ENCODE measurements at regions not wholly inside any gene's neighbourhood (a gene's known extent, or its start where the extent isn't known, plus 50 kb on each side); places are given as distances from the start of the nearest gene placed in this dataset.

DNA sequence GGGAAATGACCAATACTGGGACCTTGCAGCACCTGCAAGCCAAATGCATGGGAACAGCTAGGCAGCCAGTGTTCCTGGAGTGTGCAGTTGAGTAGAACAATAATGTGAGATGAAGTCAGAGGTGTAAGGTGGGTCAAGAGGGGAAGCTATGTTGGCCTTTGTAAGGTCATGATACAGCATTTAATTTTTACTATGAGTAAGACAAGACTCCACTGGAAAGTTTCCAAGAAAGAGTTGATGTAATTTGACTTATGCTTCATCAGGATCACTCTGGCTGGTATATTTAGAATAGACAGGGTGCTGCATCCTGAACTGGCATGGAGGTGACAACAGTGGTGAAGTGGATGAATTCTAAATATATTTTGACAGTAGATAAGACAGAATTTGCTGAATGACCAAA lies 744.8 kb downstream of the KCTD16 start:
- no peak for DNase-seq

DNA sequence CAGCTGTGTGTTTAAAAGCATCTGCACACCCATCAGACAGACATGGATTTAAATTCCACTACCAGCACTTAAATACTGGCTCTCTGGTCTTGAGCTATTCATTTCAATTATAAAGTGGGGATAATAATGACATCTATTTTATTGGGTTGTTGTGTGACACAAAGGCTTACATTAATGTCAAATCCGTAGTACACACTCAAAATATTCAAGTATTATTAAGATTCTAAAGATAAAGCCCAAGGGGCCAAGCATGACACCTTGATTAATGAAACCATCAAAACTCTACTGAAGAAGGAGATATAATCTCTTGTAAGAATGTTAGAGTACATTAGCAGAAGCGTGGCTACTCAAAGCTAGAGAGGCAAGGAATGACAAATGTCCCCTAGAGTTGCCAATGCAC lies 743.0 kb downstream of the KCTD16 start:
- DNase-seq: no peak

- no peak for DNase-seq
Observed at GRCh38 chr5:144896473-144896872, 725.8 kb downstream of the KCTD16 start.

DNA sequence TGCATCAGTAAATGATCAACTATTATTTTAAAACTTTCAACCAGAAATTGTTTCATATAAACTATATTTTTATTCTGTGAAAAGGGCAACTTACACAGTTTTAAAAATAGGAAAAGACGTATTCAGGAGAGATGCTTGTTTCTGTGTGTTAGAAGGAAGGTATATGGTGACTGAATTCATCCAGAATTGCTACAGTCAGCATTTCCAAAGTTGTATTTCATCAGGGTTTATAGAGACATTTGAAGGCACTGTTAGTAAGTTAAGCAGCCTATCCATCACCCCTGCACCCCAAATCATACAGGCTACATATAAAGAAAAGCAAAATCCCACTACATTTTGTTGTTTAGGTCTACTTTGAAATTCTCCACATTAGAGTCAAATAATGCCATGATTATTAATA lies 716.0 kb downstream of the KCTD16 start:
- no peak for DNase-seq

GRCh38 chr5:144882739-144883283 lies 712.1 kb downstream of the KCTD16 start:
- DNase-seq: no peak

DNA sequence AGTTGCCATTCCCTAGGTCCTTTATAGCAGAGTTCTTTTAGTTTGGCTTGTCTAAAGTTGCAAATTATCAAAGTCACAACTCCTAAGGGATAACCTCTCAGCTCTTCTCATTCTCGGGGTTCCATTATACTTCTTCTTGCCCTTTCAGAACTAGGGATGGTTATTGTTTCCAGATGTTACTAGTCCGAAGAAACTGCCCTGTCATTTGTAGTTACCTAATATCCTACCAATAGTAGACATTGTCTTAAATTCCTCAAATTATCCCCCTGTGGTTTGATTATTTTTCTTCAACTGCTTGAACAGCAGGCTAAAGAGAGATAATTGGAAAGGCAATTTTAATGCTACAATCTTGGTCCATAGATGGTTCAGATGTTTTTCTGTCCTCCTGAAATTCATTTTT lies 709.8 kb downstream of the KCTD16 start:
- DNase-seq: no peak

- DNase-seq: no peak
Observed at GRCh38 chr5:144876990-144877389, 706.3 kb downstream of the KCTD16 start.

DNA sequence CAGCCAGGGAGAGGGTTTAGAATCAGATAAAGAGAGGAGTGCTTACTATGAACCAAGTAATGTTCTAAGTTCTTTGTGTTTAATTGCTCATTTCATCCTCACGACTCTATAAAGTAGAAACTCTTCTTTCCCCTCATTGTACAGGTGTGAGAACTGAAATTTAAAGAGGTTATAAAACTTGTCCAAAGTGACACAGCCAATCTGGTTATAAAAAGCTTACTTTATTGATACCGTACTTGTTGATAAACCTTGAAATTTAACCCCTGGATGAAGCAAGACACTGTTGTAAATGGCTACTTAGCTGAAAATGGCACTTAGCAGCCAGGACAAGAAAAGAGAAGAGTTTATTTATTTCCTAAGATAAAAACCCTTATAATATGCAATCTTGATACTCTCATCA lies 702.4 kb downstream of the KCTD16 start:
- no peak for DNase-seq

DNA sequence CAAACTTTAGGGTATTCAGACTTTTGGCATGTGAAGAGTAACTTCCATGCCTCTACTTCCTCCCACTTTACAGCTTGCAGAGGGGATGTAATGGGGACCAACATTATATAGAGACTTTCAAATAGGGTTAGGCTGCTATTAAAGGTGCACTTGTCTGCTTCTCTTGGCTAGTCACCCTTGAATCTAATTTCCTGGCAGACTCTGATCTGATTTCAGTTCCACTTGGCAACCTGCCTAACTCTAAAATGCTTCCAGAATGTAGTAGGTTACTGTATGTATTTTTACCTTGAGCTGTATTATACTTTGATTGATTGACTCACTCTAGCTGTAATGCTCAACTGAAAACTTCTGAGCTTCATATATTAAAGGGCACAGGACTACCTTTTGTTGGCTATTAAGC lies 693.4 kb downstream of the KCTD16 start:
- DNase-seq: no peak

DNA sequence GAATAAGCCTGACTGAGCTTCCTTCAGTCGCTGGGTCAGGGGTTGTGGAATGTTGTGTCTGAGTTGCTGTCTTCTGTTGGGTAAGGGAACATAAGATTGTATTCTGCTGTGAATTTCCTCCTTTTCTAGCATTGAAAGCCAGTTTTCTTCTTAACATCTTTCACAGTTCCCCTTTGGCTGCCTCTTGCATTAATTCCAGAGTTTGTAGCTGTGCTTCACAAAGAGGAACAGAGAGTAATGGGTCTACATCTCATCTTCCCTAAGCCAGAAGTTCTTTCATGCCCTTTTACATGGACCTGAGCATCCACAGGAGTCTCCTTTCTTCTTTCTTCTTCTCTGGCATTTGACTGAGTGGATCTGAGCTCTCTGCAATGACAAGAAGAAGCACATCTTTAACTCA lies 686.8 kb downstream of the KCTD16 start:
- DNase-seq: no peak

DNA sequence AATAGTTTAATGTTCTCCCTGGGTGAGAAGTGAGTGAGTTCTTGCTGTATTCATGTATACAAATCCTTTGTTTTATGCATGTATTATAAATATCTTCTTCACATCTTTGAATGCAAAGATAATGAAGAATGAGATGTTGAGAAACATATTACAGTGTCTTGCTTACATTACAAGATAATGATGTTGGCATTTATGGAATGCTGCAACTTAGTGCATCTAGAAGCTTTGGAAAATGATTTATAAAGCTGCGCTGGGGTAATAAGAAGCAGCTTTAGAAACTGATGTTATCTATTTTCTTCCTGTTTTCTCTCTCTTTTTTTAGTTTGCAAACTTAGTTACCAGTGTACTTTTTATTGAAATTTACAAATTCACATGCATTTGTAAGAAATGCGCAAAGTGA lies 673.4 kb downstream of the KCTD16 start:
- DNase-seq: no peak

- DNase-seq: no peak
Observed at GRCh38 chr5:144832416-144832815, 661.7 kb downstream of the KCTD16 start.

- no peak for DNase-seq
Observed at GRCh38 chr5:144831650-144832049, 661.0 kb downstream of the KCTD16 start.

- DNase-seq: no peak
Observed at GRCh38 chr5:144822503-144822902, 651.8 kb downstream of the KCTD16 start.

- no peak for DNase-seq
Observed at GRCh38 chr5:144820278-144820677, 649.6 kb downstream of the KCTD16 start.

DNA sequence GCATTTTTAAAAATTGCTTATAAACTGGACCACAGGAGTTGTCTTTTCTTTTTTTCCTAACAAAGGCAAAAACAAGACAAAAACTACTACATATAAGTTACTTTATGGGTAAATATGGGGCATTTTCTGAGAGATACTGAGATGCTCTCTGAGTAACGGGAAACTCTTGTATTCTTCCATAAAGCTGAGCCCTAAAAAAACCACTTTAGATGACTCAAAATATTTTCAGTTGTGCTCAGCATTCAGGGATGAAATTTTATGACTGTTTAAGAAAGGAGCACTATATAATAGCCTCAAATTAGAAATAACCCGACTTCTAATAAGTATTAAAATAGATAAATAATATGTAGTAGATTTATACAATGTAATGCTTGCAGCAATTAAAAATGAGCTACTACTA lies 644.5 kb downstream of the KCTD16 start:
- DNase-seq: no peak

- no peak for DNase-seq
Observed at GRCh38 chr5:144812763-144813162, 642.1 kb downstream of the KCTD16 start.

GRCh38 chr5:144800169-144800568 lies 629.5 kb downstream of the KCTD16 start:
- DNase-seq: no peak

- DNase-seq: no peak
Observed at GRCh38 chr5:144798595-144798994, 627.9 kb downstream of the KCTD16 start.

GRCh38 chr5:144794922-144795321 lies 624.2 kb downstream of the KCTD16 start:
- DNase-seq: no peak

DNA sequence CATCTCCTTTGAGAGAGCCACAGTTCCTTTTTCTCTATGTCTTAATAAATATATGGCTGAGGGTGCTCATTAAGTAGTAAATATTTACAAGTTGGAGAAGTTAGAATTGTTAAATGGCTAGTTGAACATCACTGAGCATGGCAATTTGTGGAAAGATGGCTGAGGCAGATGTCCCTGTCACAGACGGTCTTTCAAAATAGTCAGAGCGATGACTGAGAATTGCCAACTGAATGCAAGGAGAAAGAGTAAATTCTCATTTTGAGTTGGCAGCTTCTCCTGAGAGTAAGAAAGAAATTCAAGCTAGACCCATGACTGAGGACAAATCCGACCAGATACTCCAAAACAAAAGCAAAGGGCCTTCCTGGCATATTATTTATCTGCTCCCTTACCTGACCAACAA lies 617.9 kb downstream of the KCTD16 start:
- DNase-seq: no peak

- no peak for DNase-seq
Observed at GRCh38 chr5:144788046-144788445, 617.4 kb downstream of the KCTD16 start.

DNA sequence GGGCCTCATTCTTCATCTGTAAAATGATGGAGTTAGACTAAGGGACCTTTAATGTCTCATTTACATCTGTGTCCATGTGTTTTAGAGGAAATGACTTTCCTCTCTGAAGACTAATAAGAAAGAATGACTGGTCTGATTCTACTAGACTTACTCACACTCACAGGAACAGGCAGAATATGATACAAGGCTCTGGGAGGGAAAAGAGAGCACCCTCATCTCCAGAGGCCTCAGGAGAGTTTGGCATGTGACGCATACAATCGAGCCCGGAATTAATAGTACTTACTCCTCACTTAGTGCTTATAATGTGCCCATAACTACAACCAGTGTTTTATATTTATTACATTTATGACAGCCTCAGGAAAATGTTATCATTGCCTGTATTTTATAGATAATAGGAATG lies 608.7 kb downstream of the KCTD16 start:
- DNase-seq: no peak

DNA sequence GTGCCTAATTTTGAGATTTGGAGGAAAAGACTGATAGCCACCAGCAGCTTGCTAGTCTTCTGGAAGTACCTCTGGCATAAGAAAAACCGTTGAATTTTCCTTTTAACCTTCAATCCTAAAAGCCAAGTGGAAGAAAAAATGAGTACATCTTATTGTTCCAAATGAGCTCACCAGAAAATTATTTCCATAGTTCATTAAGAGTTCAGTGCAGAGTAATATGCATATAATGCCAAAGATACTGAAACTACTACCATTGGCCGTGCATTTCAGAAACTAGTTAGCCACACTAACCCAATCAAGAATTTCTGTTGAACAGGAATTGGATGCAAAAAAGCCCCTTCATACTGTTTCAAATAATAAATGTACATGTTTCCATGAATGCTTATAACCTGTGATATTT lies 607.9 kb downstream of the KCTD16 start:
- no peak for DNase-seq

GRCh38 chr5:144774197-144774596 lies 603.5 kb downstream of the KCTD16 start:
- DNase-seq: no peak

DNA sequence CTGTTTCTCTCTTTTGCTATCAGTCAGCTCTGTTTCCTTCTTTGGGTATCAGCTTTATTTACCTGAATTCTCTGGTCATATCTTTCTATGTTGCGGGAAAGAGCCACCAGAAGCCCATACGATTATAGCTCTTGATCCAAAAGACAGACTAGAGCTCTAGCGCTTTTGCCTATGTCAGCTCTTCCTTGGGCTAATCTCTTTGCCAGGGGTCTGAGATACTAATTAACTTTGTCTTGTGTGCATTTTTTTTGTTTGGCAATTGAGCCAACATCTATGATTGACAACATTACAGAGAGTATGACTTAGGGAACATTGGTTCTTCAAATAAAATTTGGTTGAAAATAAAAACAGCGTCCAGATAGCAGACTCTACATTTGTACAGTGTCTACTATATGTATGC lies 603.0 kb downstream of the KCTD16 start:
- no peak for DNase-seq
